GM23338 (cell line): ENCODE measurements at regions not wholly inside any gene's neighbourhood (a gene's known extent, or its start where the extent isn't known, plus 50 kb on each side); places are given as distances from the start of the nearest gene placed in this dataset.

ENCODE experiments used
- ATAC-seq: fragments of 200-7000 bp; cut with Tn5 transposase; 3 replicates; pipeline ENCODE4 v1.9.1; 2020
- DNase-seq: peaks from one replicate; pipeline ENCODE4 v3.0.0-alpha.2; 2015; ENCODE audit warnings: low spot score
- H2AFZ ChIP-seq: fragments of 200-600 bp; sonication (generic); 2 replicates; pipeline ENCODE4 v1.8.0; 2016; ENCODE audit warnings: antibody characterized with exemption, mild to moderate bottlenecking, moderate library complexity
- H3F3A ChIP-seq: fragments of 200-600 bp; sonication (generic); replicated peaks from 2 replicates; pipeline ENCODE4 v1.8.0; 2017; ENCODE audit warnings: antibody characterized with exemption, mixed run types, low read depth
- H3K27ac ChIP-seq: fragments of 200-600 bp; sonication (generic); 2 replicates; pipeline ENCODE4 v1.6.1; 2016; ENCODE audit warnings: low read depth
- H3K27me3 ChIP-seq: fragments of 200-600 bp; sonication (generic); 2 replicates; pipeline ENCODE4 v1.8.0; 2016; ENCODE audit warnings: mild to moderate bottlenecking, mixed run types, moderate library complexity; ENCODE audit not compliant: insufficient read depth
- H3K36me3 ChIP-seq: fragments of 200-600 bp; sonication (generic); 2 replicates; pipeline ENCODE4 v1.8.0; 2016; ENCODE audit warnings: mild to moderate bottlenecking; ENCODE audit not compliant: insufficient read depth
- H3K4me1 ChIP-seq: fragments of 200-600 bp; sonication (generic); 2 replicates; pipeline ENCODE4 v1.8.0; 2016; ENCODE audit warnings: mild to moderate bottlenecking, moderate library complexity; ENCODE audit not compliant: insufficient read depth
- H3K4me2 ChIP-seq: fragments of 200-600 bp; sonication (generic); 2 replicates; pipeline ENCODE4 v1.7.1; 2017; ENCODE audit warnings: mixed run types
- H3K4me3 ChIP-seq: fragments of 200-600 bp; sonication (generic); 2 replicates; pipeline ENCODE4 v1.6.1; 2016; ENCODE audit warnings: mixed run types
- H3K79me2 ChIP-seq: fragments of 200-600 bp; sonication (generic); replicated peaks from 2 replicates; pipeline ENCODE4 v1.8.0; 2017; ENCODE audit warnings: mild to moderate bottlenecking; ENCODE audit not compliant: insufficient read depth
- H3K9me2 ChIP-seq: fragments of 200-600 bp; sonication (generic); 2 replicates; pipeline ENCODE4 v1.8.0; 2017; ENCODE audit not compliant: insufficient read depth
- H4K20me1 ChIP-seq: fragments of 200-600 bp; sonication (generic); replicated peaks from 2 replicates; pipeline ENCODE4 v1.8.0; 2017; ENCODE audit warnings: mild to moderate bottlenecking; ENCODE audit not compliant: insufficient read depth
- H3K27ac Mint-ChIP-seq: 2 replicates; pipeline ENCODE4 v1.8.0; 2020; ENCODE audit warnings: inconsistent platforms, mild to moderate bottlenecking, moderate library complexity, mixed read lengths
- H3K27me3 Mint-ChIP-seq: 3 replicates; pipeline ENCODE4 v1.8.0; 2022; ENCODE audit warnings: low read depth, mild to moderate bottlenecking, moderate library complexity, mixed read lengths, inconsistent platforms; ENCODE audit not compliant: insufficient read depth, poor library complexity
- H3K36me3 Mint-ChIP-seq: 3 replicates; pipeline ENCODE4 v1.8.0; 2021; ENCODE audit warnings: low read depth, mild to moderate bottlenecking, inconsistent platforms, moderate library complexity, mixed read lengths
- H3K4me1 Mint-ChIP-seq: 3 replicates; pipeline ENCODE4 v1.8.0; 2020; ENCODE audit warnings: mild to moderate bottlenecking, inconsistent platforms, mixed read lengths
- H3K4me3 Mint-ChIP-seq: 3 replicates; pipeline ENCODE4 v1.8.0; 2021; ENCODE audit warnings: moderate library complexity, mild to moderate bottlenecking, inconsistent platforms, mixed read lengths
- H3K9me3 Mint-ChIP-seq: 3 replicates; pipeline ENCODE4 v1.8.0; 2020; ENCODE audit warnings: moderate library complexity, mild to moderate bottlenecking, inconsistent platforms, mixed read lengths
- CREB1 ChIP-seq: fragments of 250-450 bp; sonication (Bioruptor Pico); IDR thresholded peaks from 2 replicates; pipeline ENCODE4 v1.5.0; 2020; ENCODE audit warnings: low read depth, mild to moderate bottlenecking, moderate library complexity
- ETS1 ChIP-seq: IDR thresholded peaks from 2 replicates; pipeline ENCODE4 v1.6.1; 2016; ENCODE audit warnings: antibody characterized with exemption
- EZH2 ChIP-seq: fragments of 200-600 bp; sonication (generic); IDR thresholded peaks from one replicate; pipeline ENCODE4 v1.8.0; 2017; ENCODE audit warnings: antibody characterized with exemption, mild to moderate bottlenecking, low read depth; ENCODE audit not compliant: unreplicated experiment
- EZH2phosphoT487 ChIP-seq: fragments of 200-600 bp; sonication (generic); IDR thresholded peaks from one replicate; pipeline ENCODE4 v1.8.1; 2018; ENCODE audit warnings: antibody characterized with exemption; ENCODE audit not compliant: unreplicated experiment
- JUNB ChIP-seq: IDR thresholded peaks from one replicate; pipeline ENCODE4 v1.6.1; 2016; ENCODE audit warnings: antibody characterized with exemption; ENCODE audit not compliant: unreplicated experiment
- NANOG ChIP-seq: IDR thresholded peaks from 2 replicates; pipeline ENCODE4 v1.6.1; 2016; ENCODE audit warnings: antibody characterized with exemption, borderline replicate concordance
- POLR2AphosphoS5 ChIP-seq: IDR thresholded peaks from 2 replicates; pipeline ENCODE4 v1.6.1; 2016; ENCODE audit warnings: antibody characterized with exemption, low read depth
- STAT1 ChIP-seq: IDR thresholded peaks from one replicate; pipeline ENCODE4 v1.6.1; 2016; ENCODE audit warnings: antibody characterized with exemption; ENCODE audit not compliant: unreplicated experiment
- ZNF114 ChIP-seq: fragments of 250-450 bp; sonication (Bioruptor Pico); IDR thresholded peaks from 2 replicates; pipeline ENCODE4 v1.5.0; 2020; ENCODE audit warnings: mild to moderate bottlenecking, moderate library complexity
- ZNF331 ChIP-seq: fragments of 250-450 bp; sonication (Bioruptor Pico); IDR thresholded peaks from 2 replicates; pipeline ENCODE4 v1.5.0; 2020; ENCODE audit warnings: low read depth, mild to moderate bottlenecking, moderate library complexity
- ZNF462 ChIP-seq: fragments of 250-450 bp; sonication (Bioruptor Pico); IDR thresholded peaks from 2 replicates; pipeline ENCODE4 v1.5.0; 2020; ENCODE audit warnings: mild to moderate bottlenecking, moderate library complexity
- TF ChIP-seq, protein P1 (sequence below): IDR thresholded peaks from one replicate; pipeline ENCODE4 v1.6.1; 2018; ENCODE audit warnings: antibody characterized with exemption; ENCODE audit not compliant: unreplicated experiment
- TF ChIP-seq, protein P2 (sequence below), 2 experiments: fragments of 200-600 bp in 1 of 2; sonication (generic) in 1 of 2; conservative IDR thresholded peaks; 2 replicates each; pipeline versions ENCODE4 v1.5.1 to v1.6.1; 2016 to 2017; ENCODE audit warnings: antibody characterized with exemption in 2 of 2, low read depth in 2 of 2, mild to moderate bottlenecking in 2 of 2, moderate library complexity in 1 of 2

GRCh38 chr2:33672896-33673295, 73.8 kb upstream of the FAM98A start:
- Histone ChIP-seq H4K20me1 (no peaks in the 10 kb centered on the region), H2AFZ (no peak overlapping the region), H3K27me3 (no peaks in the 10 kb centered on the region), H3K36me3 (no peaks in the 10 kb centered on the region), H3K27ac (no peak overlapping the region), H3K4me1 (peaks cover 1% of the 10 kb centered on the region; the same call in 1 of the 2 replicates), H3F3A (no peaks in the 10 kb centered on the region), H3K9me2 (no peaks in the 10 kb centered on the region), H3K79me2 (no peaks in the 10 kb centered on the region), H3K4me2 (no peak overlapping the region), H3K4me3 (no peak overlapping the region)
- DNase-seq (no peak), ATAC-seq (no peak)
- Mint-ChIP-seq H3K36me3 (peaks cover 14% of the 10 kb centered on the region; the same call in 2 of the 3 replicates), H3K4me3 (no peak overlapping the region), H3K27me3 (no peaks in the 10 kb centered on the region), H3K4me1 (peaks cover 7% of the 10 kb centered on the region; the same call in 2 of the 3 replicates), H3K9me3 (peaks cover 6% of the 10 kb centered on the region; the same call in 1 of the 3 replicates), H3K27ac (no peak overlapping the region)
- TF ChIP-seq CREB1 (CRISPR knock-in tag), result no peak
- no peak for TF ChIP-seq EZH2phosphoT487
- TF ChIP-seq STAT1, result no peak
- TF ChIP-seq, protein P1, sequence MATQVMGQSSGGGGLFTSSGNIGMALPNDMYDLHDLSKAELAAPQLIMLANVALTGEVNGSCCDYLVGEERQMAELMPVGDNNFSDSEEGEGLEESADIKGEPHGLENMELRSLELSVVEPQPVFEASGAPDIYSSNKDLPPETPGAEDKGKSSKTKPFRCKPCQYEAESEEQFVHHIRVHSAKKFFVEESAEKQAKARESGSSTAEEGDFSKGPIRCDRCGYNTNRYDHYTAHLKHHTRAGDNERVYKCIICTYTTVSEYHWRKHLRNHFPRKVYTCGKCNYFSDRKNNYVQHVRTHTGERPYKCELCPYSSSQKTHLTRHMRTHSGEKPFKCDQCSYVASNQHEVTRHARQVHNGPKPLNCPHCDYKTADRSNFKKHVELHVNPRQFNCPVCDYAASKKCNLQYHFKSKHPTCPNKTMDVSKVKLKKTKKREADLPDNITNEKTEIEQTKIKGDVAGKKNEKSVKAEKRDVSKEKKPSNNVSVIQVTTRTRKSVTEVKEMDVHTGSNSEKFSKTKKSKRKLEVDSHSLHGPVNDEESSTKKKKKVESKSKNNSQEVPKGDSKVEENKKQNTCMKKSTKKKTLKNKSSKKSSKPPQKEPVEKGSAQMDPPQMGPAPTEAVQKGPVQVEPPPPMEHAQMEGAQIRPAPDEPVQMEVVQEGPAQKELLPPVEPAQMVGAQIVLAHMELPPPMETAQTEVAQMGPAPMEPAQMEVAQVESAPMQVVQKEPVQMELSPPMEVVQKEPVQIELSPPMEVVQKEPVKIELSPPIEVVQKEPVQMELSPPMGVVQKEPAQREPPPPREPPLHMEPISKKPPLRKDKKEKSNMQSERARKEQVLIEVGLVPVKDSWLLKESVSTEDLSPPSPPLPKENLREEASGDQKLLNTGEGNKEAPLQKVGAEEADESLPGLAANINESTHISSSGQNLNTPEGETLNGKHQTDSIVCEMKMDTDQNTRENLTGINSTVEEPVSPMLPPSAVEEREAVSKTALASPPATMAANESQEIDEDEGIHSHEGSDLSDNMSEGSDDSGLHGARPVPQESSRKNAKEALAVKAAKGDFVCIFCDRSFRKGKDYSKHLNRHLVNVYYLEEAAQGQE, result no peak
- no peak for TF ChIP-seq POLR2AphosphoS5
- TF ChIP-seq NANOG, result no peak
- no peak for TF ChIP-seq ETS1
- no peak for TF ChIP-seq ZNF331 (CRISPR knock-in tag)
- no peak for TF ChIP-seq EZH2
- TF ChIP-seq ZNF462 (CRISPR knock-in tag), result no peak
- no peak for TF ChIP-seq JUNB
- TF ChIP-seq, protein P2, sequence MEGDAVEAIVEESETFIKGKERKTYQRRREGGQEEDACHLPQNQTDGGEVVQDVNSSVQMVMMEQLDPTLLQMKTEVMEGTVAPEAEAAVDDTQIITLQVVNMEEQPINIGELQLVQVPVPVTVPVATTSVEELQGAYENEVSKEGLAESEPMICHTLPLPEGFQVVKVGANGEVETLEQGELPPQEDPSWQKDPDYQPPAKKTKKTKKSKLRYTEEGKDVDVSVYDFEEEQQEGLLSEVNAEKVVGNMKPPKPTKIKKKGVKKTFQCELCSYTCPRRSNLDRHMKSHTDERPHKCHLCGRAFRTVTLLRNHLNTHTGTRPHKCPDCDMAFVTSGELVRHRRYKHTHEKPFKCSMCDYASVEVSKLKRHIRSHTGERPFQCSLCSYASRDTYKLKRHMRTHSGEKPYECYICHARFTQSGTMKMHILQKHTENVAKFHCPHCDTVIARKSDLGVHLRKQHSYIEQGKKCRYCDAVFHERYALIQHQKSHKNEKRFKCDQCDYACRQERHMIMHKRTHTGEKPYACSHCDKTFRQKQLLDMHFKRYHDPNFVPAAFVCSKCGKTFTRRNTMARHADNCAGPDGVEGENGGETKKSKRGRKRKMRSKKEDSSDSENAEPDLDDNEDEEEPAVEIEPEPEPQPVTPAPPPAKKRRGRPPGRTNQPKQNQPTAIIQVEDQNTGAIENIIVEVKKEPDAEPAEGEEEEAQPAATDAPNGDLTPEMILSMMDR (conservative IDR thresholded peaks at IDR 0.05; ENCODE audit: low read depth in 2 of 2), result no peak
- no peak for TF ChIP-seq ZNF114
